ENCODE measurements at regions not wholly inside any gene's neighbourhood (a gene's known extent, or its start where the extent isn't known, plus 50 kb on each side); places are given as distances from the start of the nearest gene placed in this dataset.
"Not testable (repeated sequence)": the region's sequence is repeated elsewhere in the genome, so short reads cannot be mapped to it uniquely, and the experiment has no call there.

DNA sequence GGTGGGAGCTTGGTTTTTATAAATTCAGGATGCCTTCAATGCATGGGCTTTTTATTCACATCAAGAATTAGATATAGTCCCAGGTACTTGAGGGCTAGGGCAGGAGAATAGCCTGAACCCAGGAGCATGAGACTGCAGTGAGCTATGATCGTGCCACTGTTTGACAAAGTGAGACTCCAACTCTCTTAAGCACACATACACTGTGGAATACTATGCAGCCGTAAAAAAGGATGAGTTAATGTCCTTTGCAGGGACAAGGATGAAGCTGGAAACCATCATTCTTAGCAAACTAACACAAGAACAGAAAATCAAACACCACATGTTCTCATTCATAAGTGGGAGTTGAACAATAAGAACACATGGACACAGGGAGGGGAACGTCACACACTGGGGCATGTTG lies 470.0 kb downstream of the SETD4 start:
- DNase-seq = not testable (repeated sequence)

- no peak for DNase-seq
Observed at GRCh38 chr21:35587841-35588380, 472.4 kb downstream of the SETD4 start.

DNA sequence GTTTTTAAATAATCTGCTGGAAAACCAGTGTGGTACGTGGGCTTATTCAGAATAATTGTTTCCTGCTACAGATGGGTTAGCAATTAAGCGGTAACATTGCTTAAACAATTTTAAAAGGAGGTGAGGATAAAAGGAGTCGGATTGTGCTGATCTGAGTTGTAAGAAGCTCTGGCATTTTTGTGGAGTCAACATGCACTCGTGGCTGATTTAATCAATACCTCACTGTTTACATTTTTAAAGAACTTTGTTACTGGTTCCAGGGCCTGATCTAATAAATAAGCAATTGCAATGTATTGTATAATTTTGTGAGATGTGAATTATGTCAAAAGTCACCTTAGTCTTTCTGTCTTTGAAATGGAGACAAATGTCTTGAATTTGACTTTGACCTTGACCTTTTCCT lies 474.0 kb downstream of the SETD4 start:
- no peak for DNase-seq

DNA sequence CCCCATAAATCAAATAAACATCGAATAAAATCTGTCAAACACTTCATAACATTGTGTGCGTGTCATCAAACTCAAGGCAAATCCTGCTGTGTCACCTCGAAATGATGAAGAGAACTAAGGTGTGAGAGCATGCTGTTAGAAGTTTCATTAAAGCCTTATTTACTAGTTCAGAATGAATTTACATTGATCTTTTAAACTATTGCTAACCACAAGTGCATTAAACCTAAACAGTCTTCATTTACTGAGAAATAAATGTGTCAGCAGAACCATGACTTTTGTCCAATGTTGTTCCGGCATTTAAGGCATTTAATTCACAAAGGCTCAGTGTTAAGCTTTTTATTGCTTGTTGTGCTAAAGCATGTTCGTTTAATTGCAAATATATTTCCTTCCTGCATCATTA lies 474.4 kb downstream of the SETD4 start:
- DNase-seq = no peak

GRCh38 chr21:35585155-35585554 lies 475.2 kb downstream of the SETD4 start:
- no peak for DNase-seq

DNA sequence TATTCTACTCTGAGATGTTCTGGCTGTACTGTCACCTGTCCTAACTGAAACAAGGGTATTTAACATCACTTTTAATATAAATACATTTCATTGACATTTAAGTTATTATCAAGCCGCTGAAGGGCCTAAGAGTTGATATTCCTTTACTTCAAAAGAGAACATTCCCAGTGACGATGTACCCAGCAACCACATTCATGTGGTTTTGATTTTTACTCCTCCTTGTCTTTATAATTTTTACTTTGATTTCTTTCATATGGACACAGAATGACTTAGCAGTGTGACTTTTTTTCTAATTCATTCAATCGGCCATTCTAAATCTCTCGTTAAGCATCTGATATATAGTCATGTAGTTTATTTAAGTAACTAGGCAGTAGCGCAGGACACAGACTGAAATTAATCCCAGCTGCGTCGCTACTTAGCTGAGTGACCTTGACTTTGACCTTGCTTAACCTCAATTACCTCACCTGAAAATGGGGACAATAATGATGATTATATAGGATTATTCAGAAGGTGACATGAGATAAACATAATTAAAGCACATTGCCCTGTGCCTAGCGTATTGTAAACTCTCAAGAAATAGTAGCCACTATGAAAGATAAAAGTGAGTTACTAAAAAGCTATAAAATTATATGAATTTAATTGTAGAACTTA lies 476.6 kb downstream of the SETD4 start:
- no peak for DNase-seq

DNA sequence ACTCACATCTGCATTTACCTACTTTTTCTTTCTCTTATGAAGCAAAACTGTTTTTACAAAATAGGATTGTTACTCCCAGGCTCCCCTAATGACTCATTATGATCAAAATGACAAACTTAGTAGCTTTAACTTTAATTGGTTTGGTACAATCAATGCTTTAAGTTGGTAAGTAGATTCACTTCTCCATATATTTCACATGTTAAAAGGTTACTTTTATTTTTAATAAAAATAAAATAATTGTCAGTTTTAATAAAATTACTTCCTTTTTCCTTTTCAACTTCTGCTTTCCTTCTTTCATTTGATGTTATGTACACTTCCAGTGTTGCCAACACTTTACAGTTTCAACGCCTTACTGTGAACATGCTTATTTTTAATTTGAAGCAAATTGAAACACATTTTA lies 477.6 kb downstream of the SETD4 start:
- no peak for DNase-seq

GRCh38 chr21:35581640-35582039 lies 478.7 kb downstream of the SETD4 start:
- no peak for DNase-seq

GRCh38 chr21:35579520-35580293 lies 480.6 kb downstream of the SETD4 start:
- DNase-seq = peak; percentile 21

DNA sequence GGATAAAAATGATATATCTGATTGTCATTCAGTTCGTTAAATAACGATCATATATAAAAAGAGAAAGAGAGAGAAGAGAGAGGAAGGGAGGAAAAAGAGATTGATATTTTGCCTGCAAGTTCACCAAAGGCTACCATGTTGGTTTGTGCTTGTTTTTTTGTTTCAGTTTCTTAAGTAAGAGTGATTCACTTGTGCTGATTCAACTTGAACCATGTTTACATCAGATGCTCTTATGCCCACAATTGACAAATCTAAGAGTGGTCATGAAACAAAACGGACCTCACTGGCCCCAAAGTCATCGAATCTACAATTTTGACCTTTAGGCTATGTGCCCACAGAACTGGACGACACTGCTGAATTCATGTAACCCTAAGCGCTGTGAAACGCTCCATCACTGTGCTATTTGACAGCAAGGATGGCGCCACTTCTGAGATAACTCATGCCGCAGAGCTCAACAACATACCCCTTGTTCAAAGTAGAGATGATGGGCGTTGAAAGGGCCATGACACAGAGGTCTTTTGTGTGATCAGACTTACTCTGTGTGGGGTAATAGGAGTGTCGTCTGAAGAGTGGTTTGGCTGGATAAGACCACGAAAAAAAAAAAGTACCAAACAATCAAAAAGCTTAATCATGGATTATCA lies 481.4 kb downstream of the SETD4 start:
- no peak for DNase-seq

GRCh38 chr21:35578347-35578782 lies 482.0 kb downstream of the SETD4 start:
- no peak for DNase-seq

- DNase-seq = no peak
Observed at GRCh38 chr21:35575280-35575915, 484.9 kb downstream of the SETD4 start.

GRCh38 chr21:35573472-35574374 lies 486.6 kb downstream of the SETD4 start:
- no peak for DNase-seq

- DNase-seq = no peak
Observed at GRCh38 chr21:35571910-35572309, 488.4 kb downstream of the SETD4 start.

- no peak for DNase-seq
Observed at GRCh38 chr21:35568643-35569042, 491.7 kb downstream of the SETD4 start.

DNA sequence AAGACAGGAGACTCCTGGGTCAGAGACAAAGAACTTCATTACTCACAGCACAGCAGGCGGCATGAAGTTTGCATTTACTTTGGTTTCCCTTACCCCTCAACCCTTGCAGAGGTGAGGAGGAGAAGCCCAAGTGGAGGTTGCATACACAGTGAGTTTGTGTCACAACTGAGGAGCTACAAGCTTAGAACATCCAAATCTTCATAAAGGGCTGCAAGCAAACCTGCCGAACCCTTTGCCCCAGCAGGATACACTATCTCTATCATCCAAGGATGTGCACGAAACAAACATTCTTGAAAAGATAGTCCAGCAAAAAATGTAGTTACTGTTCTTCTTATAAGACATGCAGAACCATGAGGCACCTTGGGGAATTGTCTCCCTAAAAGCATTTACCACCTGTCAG lies 493.5 kb downstream of the SETD4 start:
- DNase-seq = no peak

DNA sequence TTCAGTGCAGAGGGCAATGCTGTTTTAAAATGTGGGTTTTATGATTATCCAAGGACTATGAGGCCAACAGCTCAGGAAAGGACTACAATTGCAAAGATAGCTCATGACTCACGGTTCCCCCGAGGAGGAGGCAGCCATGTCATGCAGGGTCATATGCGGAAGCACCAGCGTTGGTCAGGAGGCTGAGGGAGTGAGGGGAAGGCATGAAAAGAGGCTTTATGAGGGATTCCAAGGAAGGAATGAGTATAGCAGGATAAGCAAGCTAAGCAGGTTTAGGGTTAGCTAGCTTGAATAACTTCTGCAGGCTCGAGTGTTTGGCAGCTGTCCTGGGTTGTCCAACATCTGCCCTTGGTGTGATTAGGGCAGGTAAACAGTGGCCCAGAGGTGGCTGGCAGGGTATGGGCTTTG lies 495.1 kb downstream of the SETD4 start:
- DNase-seq = no peak

DNA sequence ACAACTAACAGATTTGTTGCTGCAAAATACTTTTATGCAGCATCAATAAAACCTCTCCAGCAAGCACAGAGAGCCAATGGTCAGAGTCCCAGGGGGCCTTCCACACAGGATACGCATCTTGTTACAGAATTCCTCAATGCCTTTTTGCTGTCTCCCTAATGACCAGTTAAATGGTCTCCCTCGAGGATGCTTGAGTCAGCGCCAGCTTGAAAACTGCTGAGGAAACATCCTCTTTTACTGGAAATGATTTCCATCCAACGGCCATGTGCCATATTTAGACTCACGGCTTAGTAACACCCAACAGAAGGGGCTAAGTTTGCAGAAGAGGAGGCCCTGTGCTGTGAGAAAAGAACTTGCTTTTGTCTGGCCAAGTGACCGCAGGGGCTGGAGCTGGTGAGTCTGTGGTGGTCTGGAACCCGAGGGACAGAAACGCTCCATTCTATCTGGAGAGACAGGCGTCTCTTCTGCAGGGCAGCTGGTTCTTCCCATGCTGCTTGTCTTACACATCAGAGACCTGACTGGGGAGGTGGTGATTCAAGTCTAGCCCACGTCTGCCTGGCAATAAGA lies 496.4 kb downstream of the SETD4 start:
- no peak for DNase-seq

DNA sequence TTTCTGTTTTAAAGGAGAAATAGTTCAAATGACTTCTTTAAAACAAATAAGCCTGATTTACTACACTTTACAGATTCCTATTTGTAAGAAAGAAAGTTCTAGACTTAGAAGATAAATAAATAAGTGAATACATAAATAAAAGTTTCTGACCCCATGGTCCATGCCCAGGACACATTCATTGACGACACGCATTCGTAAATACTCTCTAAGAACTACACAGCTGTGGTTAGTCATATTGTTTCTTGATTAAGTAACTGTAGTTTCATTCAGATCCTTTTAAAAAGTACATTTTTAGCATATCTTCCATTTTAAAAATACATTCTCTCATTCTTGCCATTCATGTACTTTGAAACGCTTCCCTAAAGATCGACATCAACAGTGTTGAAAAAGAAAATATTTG lies 497.4 kb downstream of the SETD4 start:
- no peak for DNase-seq

- DNase-seq = no peak
Observed at GRCh38 chr21:35561116-35561515, 499.2 kb downstream of the SETD4 start.

DNA sequence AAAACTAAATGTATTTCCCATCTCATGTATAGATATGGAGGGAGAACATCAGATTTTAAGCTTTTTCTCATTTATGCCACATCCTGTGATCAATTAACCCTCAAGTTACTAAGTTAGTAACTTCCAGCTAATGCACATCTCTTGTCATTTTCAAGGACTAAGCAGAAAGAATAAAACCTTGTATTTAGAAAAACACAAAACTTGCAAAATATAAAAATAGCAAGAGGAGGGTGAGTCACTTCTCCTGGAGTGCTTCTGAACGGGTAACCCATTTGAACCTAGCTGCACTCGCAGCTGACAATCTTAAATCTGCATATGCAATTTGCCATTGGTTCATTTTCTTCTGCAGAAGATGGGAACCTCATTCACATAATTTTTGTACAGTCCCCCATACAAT lies 500.5 kb downstream of the SETD4 start:
- DNase-seq = no peak
